ENCODE measurements at regions not wholly inside any gene's neighbourhood (a gene's known extent, or its start where the extent isn't known, plus 50 kb on each side); places are given as distances from the start of the nearest gene placed in this dataset.

GRCh38 chr2:14348247-14348646 lies 284.3 kb upstream of the LRATD1 start:
- DNase-seq (ENCODE audit: low spot score) = no peak

GRCh38 chr2:14350856-14351255 lies 281.7 kb upstream of the LRATD1 start:
- no peak for DNase-seq (ENCODE audit: low spot score)

- no peak for DNase-seq (ENCODE audit: low spot score)
Measured at GRCh38 chr2:14352067-14352466, 280.4 kb upstream of the LRATD1 start.

DNA sequence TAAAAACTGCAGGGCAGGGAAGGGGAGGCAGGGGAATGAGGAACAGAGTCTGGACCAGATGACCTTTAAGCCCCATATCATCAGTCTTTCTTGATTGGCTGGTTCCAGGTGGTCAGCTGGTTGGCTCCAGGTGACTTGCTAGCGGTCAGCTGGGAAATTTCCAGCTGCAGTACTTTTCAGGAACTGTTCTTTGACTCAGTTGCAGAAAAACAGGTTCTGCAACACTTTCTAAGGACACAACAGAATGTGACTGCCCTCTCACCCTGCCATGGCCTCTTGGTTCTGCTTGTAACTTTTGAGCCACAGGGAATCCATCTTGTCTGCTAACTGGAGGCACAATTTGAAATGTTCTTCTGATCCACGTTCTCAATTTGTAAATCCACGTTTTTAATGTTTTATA lies 278.3 kb upstream of the LRATD1 start:
- DNase-seq (ENCODE audit: low spot score) = no peak

DNA sequence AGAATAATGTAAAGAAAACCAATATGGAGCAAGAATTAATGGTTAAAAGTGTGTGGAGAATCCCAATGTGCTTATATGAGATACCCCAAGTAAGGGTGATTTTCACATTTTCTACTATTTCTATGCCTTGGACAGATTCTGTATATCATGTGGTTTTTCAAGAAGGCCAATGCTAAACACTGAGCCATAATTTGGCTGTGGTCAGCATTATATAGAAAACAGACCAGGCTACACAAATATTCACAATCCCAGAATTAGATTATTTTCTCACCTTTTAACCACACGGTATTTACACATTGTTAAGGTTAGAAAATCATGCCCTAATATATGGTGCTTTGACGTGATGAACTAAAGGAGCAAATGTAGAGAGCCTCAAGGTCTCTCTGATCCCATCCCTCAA lies 277.4 kb upstream of the LRATD1 start:
- no peak for DNase-seq (ENCODE audit: low spot score)

- no peak for DNase-seq (ENCODE audit: low spot score)
Measured at GRCh38 chr2:14358339-14358738, 274.2 kb upstream of the LRATD1 start.

- DNase-seq (ENCODE audit: low spot score) = no peak
Measured at GRCh38 chr2:14358774-14359173, 273.7 kb upstream of the LRATD1 start.

DNA sequence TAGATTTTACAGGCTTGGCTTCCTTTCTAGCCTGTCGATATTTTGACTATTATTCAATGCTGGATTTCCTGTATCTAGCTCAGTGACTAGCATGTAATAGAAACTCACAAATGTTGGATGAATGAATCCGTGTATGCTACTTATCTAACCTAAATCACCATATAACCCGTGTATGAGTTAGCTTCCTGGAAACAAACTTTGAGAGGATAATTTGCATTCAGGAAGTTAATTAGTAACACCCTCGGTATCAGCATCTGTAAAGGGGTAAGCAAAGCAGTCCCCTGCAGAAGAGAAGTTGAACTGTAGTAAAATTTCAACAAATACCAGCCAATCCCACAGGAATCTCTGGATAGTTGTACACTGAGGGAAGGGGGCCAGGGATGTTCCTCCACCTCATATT lies 269.4 kb upstream of the LRATD1 start:
- DNase-seq (ENCODE audit: low spot score) = no peak

DNA sequence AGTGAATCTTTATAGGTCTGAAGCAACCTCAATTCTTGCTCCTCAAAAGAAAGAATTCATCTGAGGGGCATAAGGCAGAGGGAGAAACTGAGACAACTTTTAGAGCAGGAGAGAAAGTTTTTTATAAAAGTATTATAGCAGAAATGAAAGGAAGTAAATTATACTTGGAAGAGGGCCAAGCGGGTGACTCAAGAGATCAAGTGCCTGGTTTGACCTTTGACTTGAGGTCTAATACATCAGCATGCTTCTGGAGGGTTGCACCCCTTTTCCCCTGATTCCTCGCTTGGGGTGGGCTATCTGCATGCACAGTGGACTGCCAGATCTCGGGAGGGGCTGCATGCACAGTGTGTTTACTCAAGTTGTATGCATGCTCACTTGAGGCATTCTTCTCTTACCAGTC lies 268.5 kb upstream of the LRATD1 start:
- DNase-seq (ENCODE audit: low spot score) = no peak

- DNase-seq (ENCODE audit: low spot score) = no peak
Measured at GRCh38 chr2:14364471-14364870, 268.0 kb upstream of the LRATD1 start.

DNA sequence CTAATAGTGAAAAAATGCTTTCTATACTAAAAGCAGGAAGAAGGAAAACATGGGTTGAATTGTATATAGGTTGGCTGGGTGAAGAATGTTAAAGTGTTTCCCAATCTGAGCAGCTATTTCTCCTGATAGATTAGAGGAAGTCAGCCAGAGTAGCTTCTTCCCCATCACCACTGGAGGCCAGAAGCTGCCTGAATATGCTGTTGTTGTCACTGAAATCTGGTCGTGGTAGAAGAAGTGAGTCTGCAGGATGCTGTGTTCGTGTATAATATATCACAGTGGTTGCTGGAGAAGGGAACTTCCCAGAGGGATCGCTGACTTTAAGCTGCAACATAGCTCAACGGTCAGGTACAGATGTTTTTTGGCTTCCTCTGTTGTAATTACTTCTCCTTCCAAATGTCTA lies 247.5 kb upstream of the LRATD1 start:
- DNase-seq (ENCODE audit: low spot score) = no peak

DNA sequence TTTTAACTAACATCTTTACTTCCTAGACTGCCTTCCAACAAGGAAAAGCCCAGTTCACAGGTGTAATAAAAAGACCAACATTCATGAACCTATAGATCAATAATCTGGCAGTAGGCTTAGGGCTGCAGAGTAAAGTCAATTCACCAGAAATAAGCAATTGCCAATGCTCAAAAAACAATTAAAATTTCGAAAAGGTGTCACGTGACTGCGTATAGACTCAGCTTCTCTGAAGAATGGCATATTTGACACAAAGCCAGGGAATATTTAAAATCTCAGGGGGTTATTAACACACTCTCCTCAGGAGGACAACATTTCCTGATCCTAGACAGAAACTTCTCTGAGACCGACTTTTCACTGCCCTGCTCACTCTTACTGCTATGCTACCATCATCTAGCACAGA lies 245.2 kb upstream of the LRATD1 start:
- no peak for DNase-seq (ENCODE audit: low spot score)

DNA sequence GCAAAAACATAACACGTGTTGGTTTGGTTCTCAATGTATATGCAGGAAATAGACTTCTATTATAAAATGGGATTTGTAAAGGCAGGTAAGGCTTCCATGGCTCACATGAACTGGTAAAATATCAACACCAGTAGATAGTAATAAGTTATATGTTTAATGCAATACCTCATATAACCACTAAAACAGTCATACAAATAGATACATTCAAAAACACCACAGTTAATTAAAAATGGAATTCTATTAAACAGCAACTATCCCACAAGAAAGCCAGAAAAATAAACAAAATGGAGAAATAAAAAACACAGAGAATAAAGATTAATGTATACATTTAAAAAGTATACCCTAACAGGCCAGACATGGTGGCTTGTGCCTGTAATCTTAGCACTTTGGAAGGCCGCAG lies 243.8 kb upstream of the LRATD1 start:
- no peak for DNase-seq (ENCODE audit: low spot score)

GRCh38 chr2:14396533-14397083 lies 235.9 kb upstream of the LRATD1 start:
- no peak for DNase-seq (ENCODE audit: low spot score)

GRCh38 chr2:14398641-14399040 lies 233.9 kb upstream of the LRATD1 start:
- no peak for DNase-seq (ENCODE audit: low spot score)

DNA sequence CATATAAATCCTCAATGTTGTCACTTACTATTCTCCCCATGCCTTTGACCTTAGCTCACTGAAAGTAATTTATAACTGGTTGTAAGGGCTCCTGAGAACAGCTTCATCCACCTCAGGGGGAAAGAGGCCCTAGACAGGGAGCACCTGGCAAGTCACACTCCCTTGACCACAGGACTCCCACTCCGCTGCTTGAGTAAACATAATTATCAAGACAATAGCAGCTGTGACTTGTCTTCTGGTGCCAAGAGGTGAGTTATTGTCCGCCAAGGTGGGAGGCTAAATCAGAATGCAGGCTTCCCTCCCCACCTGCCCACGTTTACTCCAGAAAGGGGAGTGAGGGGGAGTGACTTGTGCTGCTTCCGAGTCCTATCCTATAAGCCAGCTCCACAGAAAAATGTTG lies 230.6 kb upstream of the LRATD1 start:
- no peak for DNase-seq (ENCODE audit: low spot score)

GRCh38 chr2:14408695-14409094 lies 223.8 kb upstream of the LRATD1 start:
- DNase-seq (ENCODE audit: low spot score) = no peak

DNA sequence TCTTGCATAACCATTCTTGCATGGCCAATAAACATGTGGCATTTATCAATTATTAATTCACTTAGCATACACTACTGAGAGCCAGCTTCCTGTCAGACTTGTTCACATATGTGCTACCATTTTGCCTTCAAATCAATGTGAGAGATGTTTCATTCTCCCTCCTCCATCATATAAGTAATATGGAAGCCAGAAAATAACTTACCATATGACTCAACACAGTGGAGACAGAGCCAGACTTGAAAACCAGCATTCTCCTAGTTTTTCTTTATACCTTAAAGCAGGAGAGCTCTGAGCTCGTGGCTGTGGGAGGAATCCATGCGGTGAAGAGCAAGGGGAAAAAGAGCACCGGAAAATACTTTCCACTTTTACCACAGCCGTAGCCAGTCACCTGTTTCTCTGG lies 215.0 kb upstream of the LRATD1 start:
- no peak for DNase-seq (ENCODE audit: low spot score)

DNA sequence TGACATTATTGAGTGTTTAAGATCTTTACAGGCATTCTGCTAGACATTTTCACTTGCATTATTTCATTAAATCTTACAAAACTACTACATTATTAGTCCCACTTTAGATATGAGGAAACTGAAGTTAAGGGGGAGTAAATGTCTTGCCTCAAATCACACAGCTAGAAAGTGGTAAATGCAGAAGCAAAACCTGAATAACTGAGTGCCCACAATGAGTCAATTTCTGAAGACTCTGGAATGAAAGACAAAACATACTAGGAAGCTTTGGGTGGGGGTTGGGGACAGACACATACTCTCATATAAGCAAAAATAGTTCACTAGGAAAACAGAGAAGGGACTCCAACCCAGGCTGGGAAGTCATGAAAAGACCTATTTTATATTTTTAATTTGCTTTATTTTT lies 214.4 kb upstream of the LRATD1 start:
- no peak for DNase-seq (ENCODE audit: low spot score)

- DNase-seq (ENCODE audit: low spot score) = peak; percentile 14
Measured at GRCh38 chr2:14420851-14421250, 211.7 kb upstream of the LRATD1 start.

DNA sequence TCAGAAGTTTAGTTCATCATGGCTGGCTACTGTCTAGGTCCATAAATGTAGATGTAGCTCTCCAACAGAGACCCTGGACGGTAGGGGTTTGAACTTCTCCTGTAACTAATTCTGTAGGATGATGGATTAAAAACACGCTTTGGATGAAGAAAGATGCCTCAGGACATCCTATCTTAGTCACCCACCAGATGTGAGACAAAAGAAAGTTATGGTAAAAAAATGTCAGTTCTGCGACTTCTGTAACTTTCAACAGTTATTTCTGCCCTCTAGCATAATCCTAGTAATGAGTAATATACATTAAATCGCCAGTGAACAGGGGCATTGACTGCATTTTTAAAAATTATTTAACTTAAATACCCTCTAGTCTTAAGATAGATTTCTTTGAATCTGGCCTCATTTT lies 210.1 kb upstream of the LRATD1 start:
- no peak for DNase-seq (ENCODE audit: low spot score)

- no peak for DNase-seq (ENCODE audit: low spot score)
Measured at GRCh38 chr2:14423145-14423906, 209.2 kb upstream of the LRATD1 start.

- DNase-seq (ENCODE audit: low spot score) = no peak
Measured at GRCh38 chr2:14424478-14425390, 207.8 kb upstream of the LRATD1 start.
